ENCODE measurements at regions not wholly inside any gene's neighbourhood (a gene's known extent, or its start where the extent isn't known, plus 50 kb on each side); places are given as distances from the start of the nearest gene placed in this dataset.

DNA sequence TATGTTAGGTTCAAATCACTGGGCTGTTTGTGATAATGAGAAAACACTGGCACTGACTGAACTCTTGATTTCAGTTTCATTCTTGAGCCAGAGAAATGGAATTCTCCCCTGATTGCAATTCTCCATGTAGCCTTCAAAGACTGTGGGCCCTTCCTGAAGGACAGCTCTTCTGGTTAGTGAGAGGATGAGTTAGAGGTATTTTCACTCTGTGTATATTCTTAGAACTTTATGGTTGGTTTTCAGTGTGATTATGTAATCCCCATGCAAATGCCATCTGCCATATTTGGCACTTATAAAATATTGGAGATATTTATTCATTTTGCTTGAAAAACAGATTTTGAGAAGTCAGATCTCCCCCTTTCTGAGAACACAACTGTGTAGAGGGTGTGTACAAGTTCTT, 323.7 kb downstream of the SLC4A3 start:
- intact Hi-C loops (cut with micrococcal nuclease) (no loop called here), in situ Hi-C loops (cut with MboI) (no loop called here)
- H3K9me3 ChIP-seq (replicated peaks; ENCODE audit: control insufficient read depth, insufficient read depth, low read depth, low read length): no peaks in the 10 kb centered on the region
- H3K36me3 ChIP-seq (ENCODE audit: control insufficient read depth, insufficient read depth, low read length): no peaks in the 10 kb centered on the region
- ATAC-seq (no peak), FAIRE-seq (no peak), DNase-seq (ENCODE audit: extremely low read depth in 1 of 4, low spot score in 3 of 4) (no peak)
- no TSS peak for BruUV-seq (replicated peaks)
- H3K79me2 ChIP-seq (ENCODE audit: control insufficient read depth, insufficient read depth, low read length): no peaks in the 10 kb centered on the region
- H3K4me1 ChIP-seq (replicated peaks in 1 of 2; ENCODE audit: control insufficient read depth in 2 of 2, insufficient read depth in 2 of 2, low read length in 2 of 2): no peaks in the 10 kb centered on the region
- H3K9me1 ChIP-seq (ENCODE audit: control insufficient read depth, insufficient read depth, low read length): no peaks in the 10 kb centered on the region
- no peak overlapping the region for H3K9ac ChIP-seq (ENCODE audit: insufficient read depth in 1 of 2, low read depth in 2 of 2, low read length in 2 of 2)
- no peaks in the 10 kb centered on the region for H3K27me3 ChIP-seq (ENCODE audit: control insufficient read depth in 2 of 2, insufficient read depth in 2 of 2, low read length in 2 of 2)
- no peak for TF ChIP-seq MYNN (IDR thresholded peaks at IDR 0.05)
- no peak for TF ChIP-seq MYNN (CRISPR knock-in tag; IDR thresholded peaks at IDR 0.05)
- TF ChIP-seq, protein P1, sequence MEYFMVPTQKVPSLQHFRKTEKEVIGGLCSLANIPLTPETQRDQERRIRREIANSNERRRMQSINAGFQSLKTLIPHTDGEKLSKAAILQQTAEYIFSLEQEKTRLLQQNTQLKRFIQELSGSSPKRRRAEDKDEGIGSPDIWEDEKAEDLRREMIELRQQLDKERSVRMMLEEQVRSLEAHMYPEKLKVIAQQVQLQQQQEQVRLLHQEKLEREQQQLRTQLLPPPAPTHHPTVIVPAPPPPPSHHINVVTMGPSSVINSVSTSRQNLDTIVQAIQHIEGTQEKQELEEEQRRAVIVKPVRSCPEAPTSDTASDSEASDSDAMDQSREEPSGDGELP (CRISPR knock-in tag; IDR thresholded peaks at IDR 0.05; ENCODE audit: borderline replicate concordance): no peak
- TF ChIP-seq, protein P2, sequence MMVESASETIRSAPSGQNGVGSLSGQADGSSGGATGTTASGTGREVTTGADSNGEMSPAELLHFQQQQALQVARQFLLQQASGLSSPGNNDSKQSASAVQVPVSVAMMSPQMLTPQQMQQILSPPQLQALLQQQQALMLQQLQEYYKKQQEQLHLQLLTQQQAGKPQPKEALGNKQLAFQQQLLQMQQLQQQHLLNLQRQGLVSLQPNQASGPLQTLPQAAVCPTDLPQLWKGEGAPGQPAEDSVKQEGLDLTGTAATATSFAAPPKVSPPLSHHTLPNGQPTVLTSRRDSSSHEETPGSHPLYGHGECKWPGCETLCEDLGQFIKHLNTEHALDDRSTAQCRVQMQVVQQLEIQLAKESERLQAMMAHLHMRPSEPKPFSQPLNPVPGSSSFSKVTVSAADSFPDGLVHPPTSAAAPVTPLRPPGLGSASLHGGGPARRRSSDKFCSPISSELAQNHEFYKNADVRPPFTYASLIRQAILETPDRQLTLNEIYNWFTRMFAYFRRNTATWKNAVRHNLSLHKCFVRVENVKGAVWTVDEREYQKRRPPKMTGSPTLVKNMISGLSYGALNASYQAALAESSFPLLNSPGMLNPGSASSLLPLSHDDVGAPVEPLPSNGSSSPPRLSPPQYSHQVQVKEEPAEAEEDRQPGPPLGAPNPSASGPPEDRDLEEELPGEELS (CRISPR knock-in tag; IDR thresholded peaks at IDR 0.05; ENCODE audit: borderline replicate concordance): no peak
- no peak for TF ChIP-seq ZNF75A (CRISPR knock-in tag; IDR thresholded peaks at IDR 0.05)
- H3K27ac ChIP-seq (ENCODE audit: extremely low read depth, low read depth, low read length): no peak overlapping the region
- H2AFZ ChIP-seq (ENCODE audit: low read depth, low read length): no peak overlapping the region
- no peaks in the 10 kb centered on the region for H4K20me1 ChIP-seq (replicated peaks; ENCODE audit: control insufficient read depth, insufficient read depth, low read length)
- no peak overlapping the region for H3K4me3 ChIP-seq
- H3K4me2 ChIP-seq (ENCODE audit: insufficient read depth, low read length): no peak overlapping the region
- CTCF ChIA-PET (ENCODE audit: low intra/inter-chr PET ratio): no interaction called here
- POLR2A ChIA-PET: no interaction called here

Measured in K562 (cell line).